ENCODE measurements at regions not wholly inside any gene's neighbourhood (a gene's known extent, or its start where the extent isn't known, plus 50 kb on each side); places are given as distances from the start of the nearest gene placed in this dataset.
A peak's percentile ranks its signal among the peaks of the same experiment; 100 is the strongest.

GRCh38 chr5:68766952-68767464, 326.8 kb upstream of the SLC30A5 start:
- Histone ChIP-seq H3K4me1 (replicated peaks in 1 of 2; ENCODE audit: control insufficient read depth in 2 of 2, insufficient read depth in 2 of 2, low read length in 2 of 2) (no peaks in the 10 kb centered on the region), H3K9ac (ENCODE audit: insufficient read depth in 1 of 2, low read depth in 2 of 2, low read length in 2 of 2) (no peak overlapping the region), H3K27ac (ENCODE audit: extremely low read depth, low read depth, low read length) (no peak overlapping the region), H3K9me1 (ENCODE audit: control insufficient read depth, insufficient read depth, low read length) (no peaks in the 10 kb centered on the region), H3K27me3 (ENCODE audit: control insufficient read depth in 2 of 2, insufficient read depth in 2 of 2, low read length in 2 of 2) (0 out of 5 replicates have a peak, but pooled peaks cover 2 to 7% of the 10 kb centered on the region in 2 experiments), H2AFZ (ENCODE audit: low read depth, low read length) (no peak overlapping the region), H4K20me1 (replicated peaks; ENCODE audit: control insufficient read depth, insufficient read depth, low read length) (no peaks in the 10 kb centered on the region), H3K36me3 (ENCODE audit: control insufficient read depth, insufficient read depth, low read length) (no peaks in the 10 kb centered on the region), H3K9me3 (replicated peaks; ENCODE audit: control insufficient read depth, insufficient read depth, low read depth, low read length) (no peaks in the 10 kb centered on the region), H3K79me2 (ENCODE audit: control insufficient read depth, insufficient read depth, low read length) (no peaks in the 10 kb centered on the region), H3K4me2 (ENCODE audit: insufficient read depth, low read length) (no peak overlapping the region), H3K4me3 (no peak overlapping the region)
- 2% methylated on average over 4 of the region's 4 CpGs for WGBS (ENCODE audit: insufficient coverage, low coverage, missing lambda C conversion rate)
- no peak for TF ChIP-seq PCBP2 (IDR thresholded peaks at IDR 0.05; ENCODE audit: low read depth, low read length, poor library complexity, severe bottlenecking)
- TF ChIP-seq ZNF57 (CRISPR knock-in tag; IDR thresholded peaks at IDR 0.05) = no peak
- TF ChIP-seq NFIX (CRISPR knock-in tag; IDR thresholded peaks at IDR 0.05; ENCODE audit: low read depth) = no peak
- TF ChIP-seq FIP1L1 (IDR thresholded peaks at IDR 0.05; ENCODE audit: low read depth, low read length, poor library complexity, severe bottlenecking) = no peak
- TF ChIP-seq ZNF253 (CRISPR knock-in tag; conservative IDR thresholded peaks at IDR 0.05) = no peak
- no peak for TF ChIP-seq TFAP4 (CRISPR knock-in tag; IDR thresholded peaks at IDR 0.05; ENCODE audit: borderline replicate concordance)
- no peak for TF ChIP-seq PTRF (tag; IDR thresholded peaks at IDR 0.05)
- TF ChIP-seq ZNF347 (CRISPR knock-in tag; IDR thresholded peaks at IDR 0.05; ENCODE audit: low read depth) = no peak
- TF ChIP-seq PKNOX1 (IDR thresholded peaks at IDR 0.05) = no peak
- TF ChIP-seq CBFA2T2 (conservative IDR thresholded peaks at IDR 0.05) = no peak
- no peak for TF ChIP-seq ZFP1 (CRISPR knock-in tag; IDR thresholded peaks at IDR 0.05)
- TF ChIP-seq KDM4B (IDR thresholded peaks at IDR 0.05; ENCODE audit: borderline replicate concordance in 2 of 2, low read depth in 1 of 2) = no peak
- DNase-seq (ENCODE audit: extremely low read depth in 1 of 4, low spot score in 3 of 4) (no peak), FAIRE-seq (peak; percentile 42), ATAC-seq (no peak)
- CTCF ChIA-PET (ENCODE audit: low intra/inter-chr PET ratio) = no interaction called here
- POLR2A ChIA-PET = no interaction called here
- intact Hi-C loops (cut with micrococcal nuclease) = no loop called here
- BruUV-seq (replicated peaks) = no TSS peak
- in situ Hi-C loops (cut with MboI) = no loop called here

Measured in K562 (cell line).